ENCODE measurements at regions not wholly inside any gene's neighbourhood (a gene's known extent, or its start where the extent isn't known, plus 50 kb on each side); places are given as distances from the start of the nearest gene placed in this dataset.

GRCh38 chr13:73477441-73477840, 418.6 kb downstream of the KLF5 start:
- no peak overlapping the region for H3K4me3 ChIP-seq (ENCODE audit: insufficient read depth in 1 of 2, low read depth in 1 of 2, low read length in 2 of 2)
- H2AFZ ChIP-seq (ENCODE audit: low read depth, low read length): no peak overlapping the region
- no peak overlapping the region for H3K4ac ChIP-seq (ENCODE audit: low read depth in 1 of 2, low read length in 2 of 2)
- H3K79me1 ChIP-seq (replicated peaks; ENCODE audit: low read length, poor library complexity, severe bottlenecking): no peaks in the 10 kb centered on the region
- H3K4me2 ChIP-seq (ENCODE audit: low read length, poor library complexity, severe bottlenecking): no peak overlapping the region
- no peak for DNase-seq
- no peak overlapping the region for H4K91ac ChIP-seq (ENCODE audit: low read length)
- H2AK5ac ChIP-seq (ENCODE audit: low read length, severe bottlenecking): no peak overlapping the region
- H2BK5ac ChIP-seq (ENCODE audit: low read depth, low read length, poor library complexity, severe bottlenecking): no peak overlapping the region
- H2BK15ac ChIP-seq (ENCODE audit: low read depth, poor library complexity, severe bottlenecking): no peak overlapping the region
- H3K14ac ChIP-seq (ENCODE audit: low read length in 2 of 2): no peak overlapping the region
- H3K27ac ChIP-seq (ENCODE audit: low read length, poor library complexity, severe bottlenecking): no peak overlapping the region
- no peak overlapping the region for H3K9ac ChIP-seq (ENCODE audit: low read length)
- H3K23ac ChIP-seq (ENCODE audit: low read length in 2 of 2): no peak overlapping the region
- H4K8ac ChIP-seq (ENCODE audit: low read length): no peak overlapping the region
- no peaks in the 10 kb centered on the region for H3K27me3 ChIP-seq (ENCODE audit: control insufficient read depth in 1 of 2, insufficient read depth in 1 of 2, low read length in 2 of 2)
- no peak overlapping the region for H3K18ac ChIP-seq (ENCODE audit: low read depth in 1 of 2, low read length in 2 of 2)
- H3K36me3 ChIP-seq (ENCODE audit: control insufficient read depth in 1 of 2, insufficient read depth in 2 of 2, low read depth in 1 of 2, low read length in 2 of 2): no peaks in the 10 kb centered on the region
- H2BK120ac ChIP-seq (ENCODE audit: low read depth, low read length): no peak overlapping the region
- H3K9me3 ChIP-seq (ENCODE audit: control insufficient read depth, low read length): no peaks in the 10 kb centered on the region
- no peak overlapping the region for H2BK12ac ChIP-seq (ENCODE audit: low read length in 2 of 2)
- 86% methylated on average over 3 of the region's 3 CpGs for WGBS
- no peaks in the 10 kb centered on the region for H3K4me1 ChIP-seq (ENCODE audit: control insufficient read depth, insufficient read depth, low read depth, low read length)

DNA sequence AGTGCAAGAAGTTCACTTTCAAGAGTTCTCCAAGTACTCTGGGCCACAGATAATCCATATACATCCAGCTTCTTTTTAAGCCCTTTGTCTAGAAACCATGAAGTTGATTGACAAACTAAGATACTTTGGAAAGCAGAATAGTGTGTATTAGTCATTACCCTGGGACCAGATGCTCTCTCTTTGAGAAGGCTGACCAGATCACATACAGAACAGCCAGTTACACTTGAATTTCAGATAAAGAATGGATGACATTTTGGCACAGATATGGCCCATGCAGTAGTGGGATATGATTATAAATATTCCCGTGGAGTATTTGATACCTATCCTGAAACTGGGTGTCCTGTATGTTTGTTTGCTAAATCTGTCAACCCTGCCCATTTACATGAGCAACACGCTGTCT, 414.2 kb downstream of the KLF5 start:
- Histone ChIP-seq H3K4me3 (ENCODE audit: insufficient read depth in 1 of 2, low read depth in 1 of 2, low read length in 2 of 2) (no peak overlapping the region), H3K14ac (ENCODE audit: low read length in 2 of 2) (no peak overlapping the region), H3K36me3 (ENCODE audit: control insufficient read depth in 1 of 2, insufficient read depth in 2 of 2, low read depth in 1 of 2, low read length in 2 of 2) (no peaks in the 10 kb centered on the region), H3K9ac (ENCODE audit: low read length) (no peak overlapping the region), H2BK15ac (ENCODE audit: low read depth, poor library complexity, severe bottlenecking) (no peak overlapping the region), H3K79me1 (replicated peaks; ENCODE audit: low read length, poor library complexity, severe bottlenecking) (no peaks in the 10 kb centered on the region), H4K91ac (ENCODE audit: low read length) (no peak overlapping the region), H4K8ac (ENCODE audit: low read length) (no peak overlapping the region), H3K4me1 (ENCODE audit: control insufficient read depth, insufficient read depth, low read depth, low read length) (no peaks in the 10 kb centered on the region), H3K18ac (ENCODE audit: low read depth in 1 of 2, low read length in 2 of 2) (no peak overlapping the region), H3K27ac (ENCODE audit: low read length, poor library complexity, severe bottlenecking) (no peak overlapping the region), H2AK5ac (ENCODE audit: low read length, severe bottlenecking) (no peak overlapping the region), H3K27me3 (ENCODE audit: control insufficient read depth in 1 of 2, insufficient read depth in 1 of 2, low read length in 2 of 2) (no peaks in the 10 kb centered on the region), H3K4me2 (ENCODE audit: low read length, poor library complexity, severe bottlenecking) (no peak overlapping the region), H3K4ac (ENCODE audit: low read depth in 1 of 2, low read length in 2 of 2) (no peak overlapping the region), H2BK5ac (ENCODE audit: low read depth, low read length, poor library complexity, severe bottlenecking) (no peak overlapping the region), H3K9me3 (ENCODE audit: control insufficient read depth, low read length) (no peaks in the 10 kb centered on the region), H2AFZ (ENCODE audit: low read depth, low read length) (no peak overlapping the region), H3K23ac (ENCODE audit: low read length in 2 of 2) (no peak overlapping the region), H2BK120ac (ENCODE audit: low read depth, low read length) (no peak overlapping the region), H2BK12ac (ENCODE audit: low read length in 2 of 2) (no peak overlapping the region)
- 94% methylated on average over 2 of the region's 2 CpGs for WGBS
- DNase-seq: no peak

DNA sequence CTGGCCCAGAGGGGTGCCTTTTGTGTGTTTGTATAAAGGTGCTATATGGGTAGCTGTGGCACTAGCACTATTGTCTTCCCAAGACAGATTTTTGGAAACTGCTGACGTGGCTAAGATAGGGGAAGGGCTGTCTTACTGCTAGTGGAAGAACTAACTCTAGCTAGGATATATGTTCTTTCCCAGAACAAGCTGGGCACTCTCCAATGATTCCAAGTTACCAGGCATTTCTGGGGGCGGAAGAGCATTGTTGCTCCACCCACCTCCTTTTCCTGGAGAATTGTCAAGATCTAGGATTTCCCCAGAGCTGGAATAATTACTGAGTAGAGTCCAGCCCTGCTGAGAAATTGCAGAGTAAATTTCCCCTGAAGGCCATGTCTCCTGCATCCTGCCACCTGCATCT, 408.3 kb downstream of the KLF5 start:
- Histone ChIP-seq H3K27me3 (ENCODE audit: control insufficient read depth in 1 of 2, insufficient read depth in 1 of 2, low read length in 2 of 2) (no peaks in the 10 kb centered on the region), H4K8ac (ENCODE audit: low read length) (no peak overlapping the region), H3K23ac (ENCODE audit: low read length in 2 of 2) (no peak overlapping the region), H3K4ac (ENCODE audit: low read depth in 1 of 2, low read length in 2 of 2) (no peak overlapping the region), H3K79me1 (replicated peaks; ENCODE audit: low read length, poor library complexity, severe bottlenecking) (no peaks in the 10 kb centered on the region), H2BK12ac (ENCODE audit: low read length in 2 of 2) (no peak overlapping the region), H4K91ac (ENCODE audit: low read length) (no peak overlapping the region), H2AFZ (ENCODE audit: low read depth, low read length) (no peak overlapping the region), H3K4me2 (ENCODE audit: low read length, poor library complexity, severe bottlenecking) (no peak overlapping the region), H3K9ac (ENCODE audit: low read length) (no peak overlapping the region), H2AK5ac (ENCODE audit: low read length, severe bottlenecking) (no peak overlapping the region), H3K4me3 (ENCODE audit: insufficient read depth in 1 of 2, low read depth in 1 of 2, low read length in 2 of 2) (no peak overlapping the region), H3K18ac (ENCODE audit: low read depth in 1 of 2, low read length in 2 of 2) (no peak overlapping the region), H2BK120ac (ENCODE audit: low read depth, low read length) (no peak overlapping the region), H3K14ac (ENCODE audit: low read length in 2 of 2) (no peak overlapping the region), H3K27ac (ENCODE audit: low read length, poor library complexity, severe bottlenecking) (no peak overlapping the region), H2BK5ac (ENCODE audit: low read depth, low read length, poor library complexity, severe bottlenecking) (no peak overlapping the region), H3K9me3 (ENCODE audit: control insufficient read depth, low read length) (no peaks in the 10 kb centered on the region), H2BK15ac (ENCODE audit: low read depth, poor library complexity, severe bottlenecking) (no peak overlapping the region), H3K4me1 (ENCODE audit: control insufficient read depth, insufficient read depth, low read depth, low read length) (no peaks in the 10 kb centered on the region), H3K36me3 (ENCODE audit: control insufficient read depth in 1 of 2, insufficient read depth in 2 of 2, low read depth in 1 of 2, low read length in 2 of 2) (no peaks in the 10 kb centered on the region)
- DNase-seq: no peak
- 86% methylated on average over 2 of the region's 2 CpGs for WGBS

- no peak overlapping the region for H3K14ac ChIP-seq (ENCODE audit: low read length in 2 of 2)
- no peak overlapping the region for H3K4me3 ChIP-seq (ENCODE audit: insufficient read depth in 1 of 2, low read depth in 1 of 2, low read length in 2 of 2)
- H2BK120ac ChIP-seq (ENCODE audit: low read depth, low read length): no peak overlapping the region
- H3K36me3 ChIP-seq (ENCODE audit: control insufficient read depth in 1 of 2, insufficient read depth in 2 of 2, low read depth in 1 of 2, low read length in 2 of 2): no peaks in the 10 kb centered on the region
- no peak overlapping the region for H2BK12ac ChIP-seq (ENCODE audit: low read length in 2 of 2)
- H2AFZ ChIP-seq (ENCODE audit: low read depth, low read length): no peak overlapping the region
- H2BK5ac ChIP-seq (ENCODE audit: low read depth, low read length, poor library complexity, severe bottlenecking): no peak overlapping the region
- no peak overlapping the region for H2AK5ac ChIP-seq (ENCODE audit: low read length, severe bottlenecking)
- H3K27ac ChIP-seq (ENCODE audit: low read length, poor library complexity, severe bottlenecking): no peak overlapping the region
- no peak overlapping the region for H2BK15ac ChIP-seq (ENCODE audit: low read depth, poor library complexity, severe bottlenecking)
- no peaks in the 10 kb centered on the region for H3K4me1 ChIP-seq (ENCODE audit: control insufficient read depth, insufficient read depth, low read depth, low read length)
- H4K8ac ChIP-seq (ENCODE audit: low read length): no peak overlapping the region
- H3K4ac ChIP-seq (ENCODE audit: low read depth in 1 of 2, low read length in 2 of 2): no peak overlapping the region
- no peaks in the 10 kb centered on the region for H3K79me1 ChIP-seq (replicated peaks; ENCODE audit: low read length, poor library complexity, severe bottlenecking)
- H4K91ac ChIP-seq (ENCODE audit: low read length): no peak overlapping the region
- H3K9me3 ChIP-seq (ENCODE audit: control insufficient read depth, low read length): no peaks in the 10 kb centered on the region
- H3K23ac ChIP-seq (ENCODE audit: low read length in 2 of 2): no peak overlapping the region
- H3K27me3 ChIP-seq (ENCODE audit: control insufficient read depth in 1 of 2, insufficient read depth in 1 of 2, low read length in 2 of 2): no peaks in the 10 kb centered on the region
- 97% methylated on average over 3 of the region's 4 CpGs for WGBS
- no peak overlapping the region for H3K4me2 ChIP-seq (ENCODE audit: low read length, poor library complexity, severe bottlenecking)
- DNase-seq: no peak
- H3K9ac ChIP-seq (ENCODE audit: low read length): no peak overlapping the region
- H3K18ac ChIP-seq (ENCODE audit: low read depth in 1 of 2, low read length in 2 of 2): no peak overlapping the region
Observed at GRCh38 chr13:73466561-73466960, 407.8 kb downstream of the KLF5 start.

All from mesenchymal stem cell (in vitro differentiated cells and primary cell).